Loucy (cell line): ENCODE measurements at regions not wholly inside any gene's neighbourhood (a gene's known extent, or its start where the extent isn't known, plus 50 kb on each side); places are given as distances from the start of the nearest gene placed in this dataset.

ENCODE experiments used
- H2AFZ ChIP-seq: fragments of 200-600 bp; sonication (generic); 2 replicates; pipeline ENCODE4 v1.6.0; 2016; ENCODE audit warnings: antibody characterized with exemption, mild to moderate bottlenecking, low read length, moderate library complexity
- H3F3A ChIP-seq: fragments of 200-600 bp; 2 replicates; pipeline ENCODE4 v1.6.0; 2016; ENCODE audit warnings: antibody characterized with exemption, low read depth, mild to moderate bottlenecking
- H3K27me3 ChIP-seq: fragments of 200-600 bp; sonication (generic); 2 replicates; pipeline ENCODE4 v1.6.1; 2014; ENCODE audit warnings: low read length, mild to moderate bottlenecking; ENCODE audit not compliant: insufficient read depth, poor library complexity, severe bottlenecking
- H3K36me3 ChIP-seq: fragments of 200-600 bp; sonication (generic); 2 replicates; pipeline ENCODE4 v1.6.1; 2016; ENCODE audit warnings: low read length; ENCODE audit not compliant: insufficient read depth
- H3K4me1 ChIP-seq: fragments of 200-600 bp; sonication (generic); 2 replicates; pipeline ENCODE4 v1.5.1; 2014; ENCODE audit warnings: low read length, mild to moderate bottlenecking; ENCODE audit not compliant: insufficient read depth, poor library complexity, severe bottlenecking
- H3K4me2 ChIP-seq: fragments of 200-600 bp; sonication (generic); 2 replicates; pipeline ENCODE4 v1.6.0; 2014; ENCODE audit warnings: antibody characterized with exemption, low read length, low read depth, mild to moderate bottlenecking; ENCODE audit not compliant: poor library complexity, severe bottlenecking
- H3K4me3 ChIP-seq: fragments of 200-600 bp; sonication (generic); 2 replicates; pipeline ENCODE4 v1.5.1; 2014; ENCODE audit warnings: low read length, mild to moderate bottlenecking, mixed read lengths; ENCODE audit not compliant: poor library complexity, severe bottlenecking
- H3K79me2 ChIP-seq: fragments of 200-600 bp; sonication (generic); 2 replicates; pipeline ENCODE4 v1.6.1; 2014; ENCODE audit warnings: low read length; ENCODE audit not compliant: insufficient read depth
- H3K9ac ChIP-seq: fragments of 200-600 bp; sonication (generic); 2 replicates; pipeline ENCODE4 v1.6.0; 2014; ENCODE audit warnings: mild to moderate bottlenecking, low read depth, low read length, moderate library complexity; ENCODE audit not compliant: poor library complexity, severe bottlenecking
- H3K9me2 ChIP-seq: fragments of 200-600 bp; sonication (generic); replicated peaks from 2 replicates; pipeline ENCODE4 v1.6.1; 2016; ENCODE audit warnings: low read depth, low read length, mixed read lengths
- H3K9me3 ChIP-seq: fragments of 200-600 bp; sonication (generic); 2 replicates; pipeline ENCODE4 v1.6.1; 2014; ENCODE audit warnings: mild to moderate bottlenecking, antibody characterized with exemption, low read length, low read depth; ENCODE audit not compliant: insufficient read depth
- H4K20me1 ChIP-seq: fragments of 200-600 bp; sonication (generic); 2 replicates; pipeline ENCODE4 v1.6.0; 2014; ENCODE audit warnings: antibody characterized with exemption, low read length, mild to moderate bottlenecking; ENCODE audit not compliant: insufficient read depth, poor library complexity, severe bottlenecking
- CTCF ChIP-seq: fragments of 200-600 bp; sonication (generic); conservative IDR thresholded peaks from 2 replicates; pipeline ENCODE4 v1.5.1; 2014; ENCODE audit warnings: mild to moderate bottlenecking, antibody characterized with exemption, low read length
- EZH2phosphoT487 ChIP-seq: fragments of 200-600 bp; IDR thresholded peaks from 2 replicates; pipeline ENCODE4 v1.6.1; 2018; ENCODE audit warnings: antibody characterized with exemption, mild to moderate bottlenecking, moderate library complexity, borderline replicate concordance

- H2AFZ ChIP-seq: no peak overlapping the region
- no peaks in the 10 kb centered on the region for H3K27me3 ChIP-seq
- no peaks in the 10 kb centered on the region for H4K20me1 ChIP-seq
- TF ChIP-seq EZH2phosphoT487 (no peak), CTCF (no peak)
- H3K79me2 ChIP-seq: no peaks in the 10 kb centered on the region
- H3K4me3 ChIP-seq: no peak overlapping the region
- H3K9ac ChIP-seq: no peak overlapping the region
- H3F3A ChIP-seq: no peaks in the 10 kb centered on the region
- H3K4me1 ChIP-seq: no peaks in the 10 kb centered on the region
- H3K9me3 ChIP-seq: peaks cover 4% of the 10 kb centered on the region; the same call in 1 of the 2 replicates
- no peak overlapping the region for H3K4me2 ChIP-seq
- no peaks in the 10 kb centered on the region for H3K9me2 ChIP-seq
- no peaks in the 10 kb centered on the region for H3K36me3 ChIP-seq
Measured at GRCh38 chr10:128473396-128473795, 347.2 kb upstream of the MKI67 start.

DNA sequence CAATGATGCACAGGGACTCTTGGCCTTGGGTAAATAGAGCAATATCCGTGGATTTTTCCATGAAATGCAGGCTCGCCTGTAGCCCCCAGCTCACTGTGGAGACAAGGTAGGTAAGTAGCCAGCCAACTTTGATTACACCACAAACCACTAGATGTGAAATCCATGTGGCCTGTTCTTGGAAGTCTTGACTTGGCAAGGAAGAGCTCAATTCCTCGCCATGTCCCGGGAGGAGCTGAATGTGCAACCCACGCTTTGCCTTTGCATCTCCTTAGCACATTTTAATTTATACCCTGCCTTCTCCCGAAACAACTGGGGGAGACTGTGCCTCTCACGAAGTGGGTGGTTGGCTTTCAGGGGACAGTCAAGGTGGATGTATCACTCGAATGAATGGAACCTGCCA, 347.7 kb upstream of the MKI67 start:
- Histone ChIP-seq H3K4me3 (no peak overlapping the region), H3K27me3 (no peaks in the 10 kb centered on the region), H3K9me2 (no peaks in the 10 kb centered on the region), H3K4me2 (no peak overlapping the region), H2AFZ (no peak overlapping the region), H3K79me2 (no peaks in the 10 kb centered on the region), H4K20me1 (no peaks in the 10 kb centered on the region), H3F3A (no peaks in the 10 kb centered on the region), H3K9me3 (peaks cover 4% of the 10 kb centered on the region; the same call in 1 of the 2 replicates), H3K4me1 (no peaks in the 10 kb centered on the region), H3K9ac (no peak overlapping the region), H3K36me3 (no peaks in the 10 kb centered on the region)
- TF ChIP-seq CTCF: no peak
- TF ChIP-seq EZH2phosphoT487: no peak

GRCh38 chr10:128474571-128474970, 348.3 kb upstream of the MKI67 start:
- H3K9me2 ChIP-seq: no peaks in the 10 kb centered on the region
- no peaks in the 10 kb centered on the region for H3K79me2 ChIP-seq
- H3K27me3 ChIP-seq: no peaks in the 10 kb centered on the region
- no peaks in the 10 kb centered on the region for H4K20me1 ChIP-seq
- no peak overlapping the region for H3K4me3 ChIP-seq
- H2AFZ ChIP-seq: no peak overlapping the region
- peaks cover 4% of the 10 kb centered on the region; the same call in 1 of the 2 replicates for H3K9me3 ChIP-seq
- H3K36me3 ChIP-seq: no peaks in the 10 kb centered on the region
- H3F3A ChIP-seq: no peaks in the 10 kb centered on the region
- TF ChIP-seq EZH2phosphoT487: no peak
- TF ChIP-seq CTCF: no peak
- H3K4me2 ChIP-seq: no peak overlapping the region
- no peaks in the 10 kb centered on the region for H3K4me1 ChIP-seq
- no peak overlapping the region for H3K9ac ChIP-seq
